Thyroid gland (tissue), 4 donors: ENCODE measurements at regions not wholly inside any gene's neighbourhood (a gene's known extent, or its start where the extent isn't known, plus 50 kb on each side); places are given as distances from the start of the nearest gene placed in this dataset.

Experiments used
- POLR2A ChIP-seq, 2 donors: fragments of 450-650 bp; IDR thresholded peaks; one replicate each; pipeline ENCODE4 v1.6.1; 2017; ENCODE audit warnings: antibody characterized with exemption in 2 of 2, mild to moderate bottlenecking in 2 of 2, moderate library complexity in 1 of 2
- TF ChIP-seq, protein P1 (sequence below), 6 experiments: fragments of 200-600 bp in 3 of 6; fragments of 450-650 bp in 3 of 6; sonication (generic) in 3 of 6; IDR thresholded peaks; one replicate each; pipeline ENCODE4 v1.5.1; 2016 to 2019; ENCODE audit warnings: antibody characterized with exemption in 6 of 6, mild to moderate bottlenecking in 2 of 6, inconsistent platforms in 1 of 6, moderate library complexity in 1 of 6

DNA sequence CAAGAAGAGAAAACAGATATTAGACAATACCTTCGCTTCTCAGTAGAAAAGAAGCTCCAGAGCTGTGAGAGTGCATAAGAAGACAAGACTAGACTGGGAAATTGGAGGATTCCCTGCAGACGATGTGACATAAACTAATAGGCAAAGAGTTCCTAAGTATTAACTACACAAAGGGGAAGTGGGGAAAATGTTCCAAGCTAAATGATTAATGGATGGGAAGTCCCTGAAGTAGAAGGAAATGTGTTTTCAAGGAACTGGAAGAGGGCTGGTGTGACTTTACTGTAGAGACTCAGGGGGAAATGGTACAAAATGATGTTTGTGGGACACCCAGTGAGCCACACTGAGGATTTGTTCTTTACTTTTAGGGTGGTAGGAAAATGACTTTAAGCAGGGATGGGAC is 69.7 kb upstream of the DCLK2 start:
- TF ChIP-seq, protein P1, sequence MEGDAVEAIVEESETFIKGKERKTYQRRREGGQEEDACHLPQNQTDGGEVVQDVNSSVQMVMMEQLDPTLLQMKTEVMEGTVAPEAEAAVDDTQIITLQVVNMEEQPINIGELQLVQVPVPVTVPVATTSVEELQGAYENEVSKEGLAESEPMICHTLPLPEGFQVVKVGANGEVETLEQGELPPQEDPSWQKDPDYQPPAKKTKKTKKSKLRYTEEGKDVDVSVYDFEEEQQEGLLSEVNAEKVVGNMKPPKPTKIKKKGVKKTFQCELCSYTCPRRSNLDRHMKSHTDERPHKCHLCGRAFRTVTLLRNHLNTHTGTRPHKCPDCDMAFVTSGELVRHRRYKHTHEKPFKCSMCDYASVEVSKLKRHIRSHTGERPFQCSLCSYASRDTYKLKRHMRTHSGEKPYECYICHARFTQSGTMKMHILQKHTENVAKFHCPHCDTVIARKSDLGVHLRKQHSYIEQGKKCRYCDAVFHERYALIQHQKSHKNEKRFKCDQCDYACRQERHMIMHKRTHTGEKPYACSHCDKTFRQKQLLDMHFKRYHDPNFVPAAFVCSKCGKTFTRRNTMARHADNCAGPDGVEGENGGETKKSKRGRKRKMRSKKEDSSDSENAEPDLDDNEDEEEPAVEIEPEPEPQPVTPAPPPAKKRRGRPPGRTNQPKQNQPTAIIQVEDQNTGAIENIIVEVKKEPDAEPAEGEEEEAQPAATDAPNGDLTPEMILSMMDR (IDR thresholded peaks at IDR 0.05) = no peak
- TF ChIP-seq POLR2A (IDR thresholded peaks at IDR 0.05) = no peak
